SK-N-SH (cell line): ENCODE measurements at regions not wholly inside any gene's neighbourhood (a gene's known extent, or its start where the extent isn't known, plus 50 kb on each side); places are given as distances from the start of the nearest gene placed in this dataset.

ENCODE experiments used
- CHD2 ChIP-seq: fragments of 150-350 bp; IDR thresholded peaks from 2 replicates; pipeline ENCODE4 v1.6.1; 2018; ENCODE audit warnings: low read length; ENCODE audit not compliant: partially characterized antibody
- CTCF ChIP-seq: fragments of 200-600 bp; sonication (generic); IDR thresholded peaks from 2 replicates; pipeline ENCODE4 v1.6.1; 2017; ENCODE audit warnings: antibody characterized with exemption, mild to moderate bottlenecking, moderate library complexity
- JUND ChIP-seq: IDR thresholded peaks from 2 replicates; pipeline ENCODE4 v1.4.0; 2012
- MAX ChIP-seq: IDR thresholded peaks from 2 replicates; pipeline ENCODE4 v1.4.0; 2012; ENCODE audit warnings: low read depth
- RAD21 ChIP-seq: IDR thresholded peaks from 2 replicates; pipeline ENCODE4 v1.6.1; 2012; ENCODE audit warnings: mild to moderate bottlenecking, low read length
- RFX5 ChIP-seq: IDR thresholded peaks from 2 replicates; pipeline ENCODE4 v1.6.1; 2012; ENCODE audit warnings: mild to moderate bottlenecking, improper control_type of control experiment, low read length
- TF ChIP-seq, protein P1 (sequence below): IDR thresholded peaks from 2 replicates; pipeline ENCODE4 v1.4.0; 2012; ENCODE audit warnings: low read depth, borderline replicate concordance

DNA sequence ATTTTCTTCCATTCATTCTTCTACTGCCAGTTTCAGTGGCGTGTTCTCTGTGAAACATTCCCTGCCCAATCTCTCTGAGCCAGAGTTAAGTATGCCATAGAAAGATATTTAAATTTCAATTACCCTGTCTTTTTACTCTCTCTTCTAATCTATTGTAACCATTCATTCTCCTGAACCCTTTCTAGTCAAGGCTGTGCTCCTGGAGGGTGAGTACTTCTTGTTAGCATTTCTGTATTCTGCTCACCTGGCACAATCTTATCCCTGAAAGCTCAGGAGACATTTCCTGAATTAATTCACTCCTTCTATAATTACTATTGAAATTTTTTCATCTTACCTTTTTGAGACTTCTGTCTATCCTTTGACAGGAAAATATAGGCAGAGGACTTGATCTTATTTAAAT is 271.7 kb downstream of the HGF start:
- TF ChIP-seq, protein P1, sequence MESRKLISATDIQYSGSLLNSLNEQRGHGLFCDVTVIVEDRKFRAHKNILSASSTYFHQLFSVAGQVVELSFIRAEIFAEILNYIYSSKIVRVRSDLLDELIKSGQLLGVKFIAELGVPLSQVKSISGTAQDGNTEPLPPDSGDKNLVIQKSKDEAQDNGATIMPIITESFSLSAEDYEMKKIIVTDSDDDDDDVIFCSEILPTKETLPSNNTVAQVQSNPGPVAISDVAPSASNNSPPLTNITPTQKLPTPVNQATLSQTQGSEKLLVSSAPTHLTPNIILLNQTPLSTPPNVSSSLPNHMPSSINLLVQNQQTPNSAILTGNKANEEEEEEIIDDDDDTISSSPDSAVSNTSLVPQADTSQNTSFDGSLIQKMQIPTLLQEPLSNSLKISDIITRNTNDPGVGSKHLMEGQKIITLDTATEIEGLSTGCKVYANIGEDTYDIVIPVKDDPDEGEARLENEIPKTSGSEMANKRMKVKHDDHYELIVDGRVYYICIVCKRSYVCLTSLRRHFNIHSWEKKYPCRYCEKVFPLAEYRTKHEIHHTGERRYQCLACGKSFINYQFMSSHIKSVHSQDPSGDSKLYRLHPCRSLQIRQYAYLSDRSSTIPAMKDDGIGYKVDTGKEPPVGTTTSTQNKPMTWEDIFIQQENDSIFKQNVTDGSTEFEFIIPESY, result no peak
- TF ChIP-seq JUND (no peak), CTCF (no peak), MAX (no peak), CHD2 (no peak), RAD21 (no peak), RFX5 (no peak)
